Hypothalamus (tissue), 51 donors: ENCODE measurements at regions not wholly inside any gene's neighbourhood (a gene's known extent, or its start where the extent isn't known, plus 50 kb on each side); places are given as distances from the start of the nearest gene placed in this dataset.

Experiments
- DNase-seq, 51 donors: peaks; one replicate each; lab custom pipeline; 2025; lab: John Stamatoyannopoulos, UW

- peak in 43 of 51 donors; percentile 2 to 83 (median 50) for DNase-seq
Measured at GRCh38 chr3:124559846-124560574, 170.2 kb upstream of the UMPS start.

- DNase-seq, result no peak
Measured at GRCh38 chr3:124560666-124561215, 169.5 kb upstream of the UMPS start.

- no peak for DNase-seq
Measured at GRCh38 chr3:124562769-124563168, 167.5 kb upstream of the UMPS start.

- no peak for DNase-seq
Measured at GRCh38 chr3:124563376-124563775, 166.9 kb upstream of the UMPS start.

GRCh38 chr3:124565013-124565412 lies 165.2 kb upstream of the UMPS start:
- peak in 38 of 51 donors; percentile 13 to 81 (median 42) for DNase-seq

- no peak for DNase-seq
Measured at GRCh38 chr3:124565551-124565950, 164.7 kb upstream of the UMPS start.

- DNase-seq, result no peak
Measured at GRCh38 chr3:124566701-124567100, 163.6 kb upstream of the UMPS start.

- no peak for DNase-seq
Measured at GRCh38 chr3:124567179-124567578, 163.1 kb upstream of the UMPS start.

GRCh38 chr3:124569761-124570160 lies 160.5 kb upstream of the UMPS start:
- DNase-seq, result no peak

GRCh38 chr3:124570232-124570631 lies 160.0 kb upstream of the UMPS start:
- no peak for DNase-seq

GRCh38 chr3:124572851-124573405 lies 157.3 kb upstream of the UMPS start:
- DNase-seq, result no peak

- no peak for DNase-seq
Measured at GRCh38 chr3:124574012-124574411, 156.2 kb upstream of the UMPS start.

GRCh38 chr3:124576565-124577493 lies 153.4 kb upstream of the UMPS start:
- DNase-seq, result no peak

- no peak for DNase-seq
Measured at GRCh38 chr3:124577494-124578167, 152.6 kb upstream of the UMPS start.

GRCh38 chr3:124579641-124580040 lies 150.6 kb upstream of the UMPS start:
- DNase-seq, result no peak

- DNase-seq, result no peak
Measured at GRCh38 chr3:124582196-124582595, 148.1 kb upstream of the UMPS start.

- peak in 1 of 51 donors; percentile 21 for DNase-seq
Measured at GRCh38 chr3:124582621-124583395, 147.4 kb upstream of the UMPS start.

- no peak for DNase-seq
Measured at GRCh38 chr3:124584245-124584551, 146.1 kb upstream of the UMPS start.

- peak in 36 of 51 donors; percentile 8 to 74 (median 36) for DNase-seq
Measured at GRCh38 chr3:124584552-124585391, 145.5 kb upstream of the UMPS start.
